Right renal pelvis (tissue), 4 donors: ENCODE measurements at regions not wholly inside any gene's neighbourhood (a gene's known extent, or its start where the extent isn't known, plus 50 kb on each side); places are given as distances from the start of the nearest gene placed in this dataset.

Experiments
- DNase-seq, 4 donors: peaks; one replicate each; pipeline ENCODE4 v3.0.0-alpha.2; 2013; ENCODE audit warnings: low read depth in 4 of 4, low spot score in 3 of 4, missing footprints in 1 of 4

- DNase-seq: no peak
Observed at GRCh38 chr5:61941637-61942036, 364.4 kb upstream of the KIF2A start.

DNA sequence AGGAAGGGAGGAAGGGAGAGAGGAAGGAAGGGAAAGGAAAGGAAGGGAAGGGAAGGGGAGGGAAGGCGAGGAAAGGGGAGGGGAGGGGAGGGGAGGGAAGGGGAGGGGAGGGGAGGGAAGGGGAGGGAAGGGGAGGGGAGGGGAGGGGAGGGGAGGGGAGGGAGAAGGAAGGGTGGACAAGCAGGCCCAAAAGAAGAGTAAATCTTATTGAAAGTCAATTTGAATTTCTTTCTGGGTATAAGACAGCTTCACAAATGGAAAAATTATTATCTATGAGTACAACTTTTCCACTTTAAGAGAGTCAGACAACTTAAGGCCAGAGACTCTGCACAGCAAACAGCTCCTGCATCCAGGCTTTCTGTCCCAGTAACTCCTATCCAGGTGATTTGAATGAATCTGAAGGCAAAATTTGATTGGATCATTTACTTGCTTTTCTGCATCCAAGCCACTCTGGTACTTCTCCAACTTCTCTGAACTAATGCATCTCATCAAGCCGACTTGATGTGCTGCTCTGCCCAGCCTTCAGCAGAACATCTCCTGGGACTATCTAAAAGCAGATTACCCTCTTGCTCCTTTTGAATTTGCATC, 363.4 kb upstream of the KIF2A start:
- no peak for DNase-seq

DNA sequence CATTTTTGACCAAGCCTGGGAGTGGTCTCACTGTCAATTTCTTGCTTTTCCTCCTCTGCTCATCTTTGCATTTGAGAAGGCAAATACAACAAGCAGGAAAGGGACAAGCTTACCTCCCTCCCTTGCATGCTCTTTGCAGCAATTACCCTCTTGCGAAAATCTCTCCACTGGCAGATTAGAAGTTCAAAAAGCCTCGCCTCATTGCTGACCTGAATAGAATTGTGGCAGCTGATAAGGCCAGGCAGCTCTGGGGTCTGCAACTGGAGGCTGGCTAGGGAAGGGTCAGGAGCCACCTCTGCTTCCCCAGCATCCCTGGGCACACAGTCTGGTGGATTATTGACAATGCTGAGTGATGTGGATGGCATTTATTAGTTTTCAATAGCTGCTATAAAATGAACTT, 362.3 kb upstream of the KIF2A start:
- no peak for DNase-seq

DNA sequence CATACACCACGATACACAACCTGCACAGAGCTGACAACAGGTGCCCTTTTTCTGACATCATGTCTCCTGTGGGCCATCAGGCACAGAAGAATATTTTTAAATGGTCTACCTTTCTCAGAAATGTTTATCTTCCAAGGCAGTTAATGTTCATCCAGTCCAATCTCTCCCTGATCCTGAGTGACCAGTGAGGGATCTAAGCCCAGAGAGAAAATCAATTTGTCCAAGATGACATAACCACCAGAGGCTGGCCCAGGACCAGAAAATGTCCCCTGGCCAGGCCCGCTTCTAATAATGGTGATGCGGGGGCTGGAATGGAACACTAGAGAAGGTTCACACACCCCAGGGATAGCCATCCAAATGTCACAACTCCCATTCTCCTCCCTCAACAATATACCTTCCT, 357.9 kb upstream of the KIF2A start:
- DNase-seq: no peak

- DNase-seq: no peak
Observed at GRCh38 chr5:61949054-61949678, 356.8 kb upstream of the KIF2A start.

- no peak for DNase-seq
Observed at GRCh38 chr5:61949679-61950435, 356.1 kb upstream of the KIF2A start.

- no peak for DNase-seq
Observed at GRCh38 chr5:61951295-61951694, 354.7 kb upstream of the KIF2A start.

DNA sequence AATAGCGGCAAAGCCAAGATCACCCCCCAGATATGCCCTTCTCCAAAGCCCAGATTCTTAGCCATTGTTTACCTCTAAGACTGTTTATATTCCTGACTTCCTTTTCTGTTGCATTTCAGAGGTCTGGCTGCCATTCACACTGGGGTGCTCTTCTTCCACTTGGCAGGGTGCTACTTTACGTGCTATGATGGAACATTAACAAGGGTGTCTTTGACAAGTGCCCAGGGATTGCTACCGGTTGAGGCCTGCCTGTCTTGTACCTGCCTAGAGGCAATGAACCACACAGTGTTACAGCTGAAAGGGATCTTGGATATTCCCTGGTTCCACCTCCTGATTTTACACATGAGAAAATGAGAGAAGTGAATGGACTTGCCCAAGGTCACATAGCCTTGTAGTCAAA, 352.1 kb upstream of the KIF2A start:
- DNase-seq: no peak

DNA sequence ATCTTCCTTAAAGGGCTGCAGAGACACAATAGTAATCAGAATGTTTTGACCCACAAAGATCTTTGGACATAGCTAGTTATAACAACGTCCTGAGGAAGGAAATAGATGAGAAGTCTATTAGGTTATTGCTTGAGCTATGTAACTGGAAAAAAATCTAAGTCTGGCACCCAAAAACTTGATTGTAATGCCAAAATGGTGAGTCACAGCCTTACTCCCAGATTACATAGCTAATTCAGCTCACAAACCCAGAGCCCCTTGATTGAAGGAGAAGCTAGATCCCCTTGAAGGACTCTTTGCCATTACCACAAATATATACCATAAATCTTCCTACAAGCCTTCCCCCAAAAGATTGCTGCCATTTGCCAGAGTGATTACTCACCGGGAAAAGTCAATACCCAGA, 341.8 kb upstream of the KIF2A start:
- DNase-seq: no peak

DNA sequence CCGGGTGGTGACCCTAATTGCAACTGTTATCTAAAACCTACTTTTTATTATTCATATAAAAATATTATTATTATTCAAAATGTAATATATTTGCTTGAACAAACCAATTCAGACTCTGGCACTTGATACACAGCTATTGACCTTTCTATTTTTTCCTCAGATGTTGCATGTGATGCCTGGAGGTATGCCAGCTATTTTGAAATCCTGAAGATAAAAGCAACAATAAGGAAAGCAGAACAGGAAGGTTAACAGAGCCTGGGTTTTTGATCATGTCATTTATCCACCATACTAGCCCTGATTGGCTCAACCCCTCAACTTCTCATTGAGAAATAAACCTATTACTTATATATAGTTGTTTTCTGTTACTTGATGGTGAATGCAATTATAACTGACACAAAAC, 340.9 kb upstream of the KIF2A start:
- DNase-seq: no peak

GRCh38 chr5:61965490-61965889, 340.5 kb upstream of the KIF2A start:
- DNase-seq: no peak

DNA sequence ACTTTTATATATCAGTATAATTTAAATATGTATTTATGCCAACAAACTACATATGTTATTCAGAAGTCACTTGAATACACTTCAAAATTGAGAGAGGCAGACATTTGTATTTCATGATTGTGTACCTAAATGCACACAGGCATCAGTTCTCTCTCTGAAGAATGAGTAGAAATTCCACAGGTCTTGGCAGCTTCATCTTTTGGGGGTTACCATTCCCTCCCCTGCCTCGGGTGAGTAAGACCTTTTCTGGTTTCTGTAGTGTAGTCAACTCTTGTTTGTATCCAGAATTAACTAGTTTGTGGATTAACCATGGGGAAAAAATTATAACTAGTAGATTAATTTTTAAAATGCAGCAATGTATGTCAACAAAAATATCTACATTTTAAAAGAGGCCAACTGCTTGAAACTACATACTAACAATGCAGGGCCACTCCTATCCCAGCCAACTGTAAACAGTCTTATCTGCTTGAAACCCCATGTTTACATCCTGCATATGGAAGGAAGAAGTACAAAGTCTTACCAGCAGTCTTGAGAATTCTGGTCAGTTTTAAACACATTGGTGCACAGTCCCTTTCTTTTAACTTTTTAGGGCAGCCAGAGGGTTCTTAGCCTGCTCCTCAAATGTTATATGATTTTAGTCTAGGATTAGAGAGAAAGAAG, 339.6 kb upstream of the KIF2A start:
- DNase-seq: no peak

DNA sequence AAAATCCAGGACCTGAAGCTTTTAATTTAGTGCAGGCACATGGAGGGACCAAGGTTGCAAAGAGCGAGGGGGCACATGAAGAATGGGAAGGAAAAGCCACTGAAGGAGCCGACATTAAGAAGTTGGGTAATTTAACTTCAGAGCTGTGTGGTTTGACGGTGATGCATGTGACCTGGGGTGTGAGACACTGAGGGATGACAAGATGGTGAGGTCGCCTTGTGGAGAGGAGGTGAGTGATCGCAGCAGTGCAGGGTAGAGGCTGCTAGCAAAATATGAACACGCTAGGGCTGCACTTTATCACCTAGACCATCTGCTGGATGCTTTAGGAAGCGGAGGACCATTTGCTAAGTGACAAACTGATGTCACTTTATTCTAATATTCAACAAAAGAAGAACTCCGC, 339.0 kb upstream of the KIF2A start:
- DNase-seq: no peak

GRCh38 chr5:61967681-61968080, 338.3 kb upstream of the KIF2A start:
- DNase-seq: no peak

GRCh38 chr5:61969347-61969746, 336.7 kb upstream of the KIF2A start:
- DNase-seq: no peak

DNA sequence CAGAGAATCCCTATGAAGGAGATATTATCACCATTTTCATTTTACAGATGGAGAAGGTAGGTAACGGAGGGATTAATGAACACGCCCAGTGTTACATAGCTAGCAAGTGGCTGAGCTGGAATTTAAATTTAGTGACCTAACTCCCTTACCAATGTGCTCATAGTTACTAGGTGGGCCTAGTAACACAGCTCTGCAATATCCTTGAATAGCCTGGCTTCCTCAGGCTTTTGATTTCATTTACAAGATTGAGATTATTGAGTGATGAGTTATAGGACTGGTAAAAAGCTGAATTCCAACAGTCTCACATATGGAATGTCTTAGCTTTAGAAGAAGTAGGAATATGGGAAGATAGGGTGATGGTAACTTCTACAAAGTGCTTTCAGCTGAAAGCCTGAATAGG, 336.3 kb upstream of the KIF2A start:
- no peak for DNase-seq

GRCh38 chr5:61970218-61970617, 335.8 kb upstream of the KIF2A start:
- DNase-seq: no peak

DNA sequence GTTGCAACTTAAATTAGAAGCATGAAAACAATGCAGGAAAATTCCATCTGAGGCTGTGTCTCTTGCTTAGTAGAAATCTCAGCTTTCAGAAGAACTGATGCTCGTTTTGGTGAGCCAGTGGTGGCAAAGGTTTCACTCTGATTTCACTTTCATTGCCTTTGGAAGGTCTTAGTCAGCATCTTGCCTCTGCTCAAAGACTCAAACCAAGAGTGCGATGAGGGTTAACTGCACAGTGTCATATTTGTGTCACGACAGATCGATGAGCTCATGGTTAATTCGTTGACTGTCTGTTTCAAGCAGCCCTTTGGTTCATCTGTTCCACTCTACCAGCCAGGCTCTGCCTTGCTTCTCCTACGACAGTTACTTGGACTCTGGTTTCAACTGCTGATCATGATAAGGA, 331.3 kb upstream of the KIF2A start:
- DNase-seq: no peak

DNA sequence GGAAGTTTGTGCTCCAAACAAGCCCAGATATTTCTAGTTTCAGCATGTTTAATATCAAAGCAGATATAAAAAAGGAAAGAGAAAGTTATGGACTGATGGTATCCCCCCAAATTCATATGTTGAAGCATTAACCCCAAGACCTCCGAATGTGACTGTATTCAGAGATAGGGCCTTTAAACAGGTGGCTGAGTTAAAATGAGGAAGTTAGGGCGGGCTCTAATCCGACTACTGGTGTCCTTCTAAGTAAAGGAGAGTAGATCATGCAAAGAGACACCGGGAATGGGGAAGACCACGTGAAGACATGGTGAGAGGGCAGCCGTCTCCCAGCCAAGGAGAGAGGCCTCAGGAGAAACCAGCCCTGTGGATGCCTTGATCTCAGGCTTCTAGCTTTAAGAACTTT, 324.1 kb upstream of the KIF2A start:
- DNase-seq: no peak

- no peak for DNase-seq
Observed at GRCh38 chr5:61991430-61991829, 314.6 kb upstream of the KIF2A start.

GRCh38 chr5:61991866-61992265, 314.1 kb upstream of the KIF2A start:
- DNase-seq: no peak
